ENCODE measurements at regions not wholly inside any gene's neighbourhood (a gene's known extent, or its start where the extent isn't known, plus 50 kb on each side); places are given as distances from the start of the nearest gene placed in this dataset.
A peak's percentile ranks its signal among the peaks of the same experiment; 100 is the strongest.

GRCh38 chr20:37600486-37600885 lies 72.8 kb upstream of the BLCAP start:
- H2BK15ac ChIP-seq (ENCODE audit: low read length): no peak overlapping the region
- H3K56ac ChIP-seq (replicated peaks; ENCODE audit: insufficient read length, low read depth, low read length): no peak overlapping the region
- no peak overlapping the region for H2BK120ac ChIP-seq (replicated peaks; ENCODE audit: low read depth, low read length)
- H2BK20ac ChIP-seq (ENCODE audit: low read length): no peak overlapping the region
- H3K4me3 ChIP-seq (ENCODE audit: extremely low read depth in 1 of 4, insufficient read depth in 2 of 4, low read depth in 3 of 4, low read length in 4 of 4): no peak overlapping the region
- H3K79me2 ChIP-seq (ENCODE audit: control insufficient read depth in 1 of 2, insufficient read depth in 2 of 2, low read length in 2 of 2): no peaks in the 10 kb centered on the region
- H2AFZ ChIP-seq (ENCODE audit: low read length): no peak overlapping the region
- no peaks in the 10 kb centered on the region for H3K27me3 ChIP-seq (replicated peaks in 1 of 4; ENCODE audit: control insufficient read depth in 3 of 4, extremely low read depth in 1 of 4, insufficient read depth in 3 of 4, low read length in 3 of 4)
- H2BK12ac ChIP-seq (ENCODE audit: low read depth, low read length): no peak overlapping the region
- peaks cover 2% of the 10 kb centered on the region; the same call in 1 of the 2 replicates for H3K23me2 ChIP-seq (ENCODE audit: low read depth, low read length)
- H3K4me2 ChIP-seq (ENCODE audit: insufficient read depth in 1 of 2, low read depth in 2 of 2, low read length in 2 of 2): no peak overlapping the region
- H3K14ac ChIP-seq (ENCODE audit: insufficient read length): no peak overlapping the region
- no peaks in the 10 kb centered on the region for H4K20me1 ChIP-seq (replicated peaks in 1 of 2; ENCODE audit: control insufficient read depth in 1 of 2, insufficient read depth in 2 of 2, low read length in 2 of 2)
- CTCF ChIA-PET (ENCODE audit: partially characterized antibody): interaction anchor here (1.3 to 3.2 kb wide), 2 partner anchors 16 to 33 kb away, joined by 3 to 18 read pairs; no protein-coding TSS in a partner anchor
- no peak overlapping the region for H4K91ac ChIP-seq (replicated peaks; ENCODE audit: insufficient read length, low read length)
- no peak for DNase-seq (ENCODE audit: low read depth in 1 of 2, low spot score in 2 of 2)
- no peak overlapping the region for H2AK5ac ChIP-seq (ENCODE audit: low read depth, low read length)
- H3K9me3 ChIP-seq (ENCODE audit: insufficient read depth in 2 of 2, low read depth in 1 of 2, low read length in 1 of 2): no peaks in the 10 kb centered on the region
- peaks cover 2 to 10% (median 2%) of the 10 kb centered on the region in 4 experiments; a peak in 3 of 7 replicates for H3K4me1 ChIP-seq (replicated peaks in 1 of 4; ENCODE audit: control insufficient read depth in 3 of 4, insufficient read depth in 4 of 4, low read length in 3 of 4)
- H3K18ac ChIP-seq (ENCODE audit: extremely low read depth, low read length): no peak overlapping the region
- H4K5ac ChIP-seq (ENCODE audit: insufficient read length, low read depth, low read length): no peak overlapping the region
- H3K27ac ChIP-seq (ENCODE audit: low read depth, low read length): no peak overlapping the region
- H3K36me3 ChIP-seq (ENCODE audit: control insufficient read depth in 2 of 4, insufficient read depth in 4 of 4, low read length in 3 of 4): no peaks in the 10 kb centered on the region
- H3K4ac ChIP-seq (replicated peaks; ENCODE audit: insufficient read length, low read depth, low read length): no peak overlapping the region
- no peaks in the 10 kb centered on the region for H3K79me1 ChIP-seq (ENCODE audit: low read depth, low read length)
- POLR2A ChIA-PET (ENCODE audit: partially characterized antibody): no interaction called here
- TF ChIP-seq RAD21 (IDR thresholded peaks at IDR 0.05 in 1 of 2, conservative IDR thresholded peaks at IDR 0.05 in 1 of 2; ENCODE audit: low read depth in 2 of 2, low read length in 2 of 2): peak; percentile 12 to 19; a peak in 1 of 4 replicates
- no peak for TF ChIP-seq PHF8 (conservative IDR thresholded peaks at IDR 0.05; ENCODE audit: low read depth, low read length)
- TF ChIP-seq TCF12 (IDR thresholded peaks at IDR 0.05; ENCODE audit: low read depth, low read length): no peak
- H4K8ac ChIP-seq (ENCODE audit: extremely low read depth, insufficient read depth, low read length): no peak overlapping the region
- H2BK5ac ChIP-seq (ENCODE audit: low read depth, low read length): no peak overlapping the region
- FAIRE-seq: no peak
- no peak overlapping the region for H3K9ac ChIP-seq (replicated peaks in 1 of 4; ENCODE audit: extremely low read depth in 1 of 4, low read depth in 3 of 4, low read length in 3 of 4)
- no peak overlapping the region for H3K23ac ChIP-seq (ENCODE audit: insufficient read length)
- WGBS, 2 experiments (ENCODE audit: extremely low coverage in 1 of 2, insufficient coverage in 1 of 2, insufficient read length in 1 of 2, insufficient replicate concordance in 2 of 2, low coverage in 1 of 2, low lambda C conversion rate in 2 of 2, missing lambda C conversion rate in 1 of 2): 55% methylated on average over 3 of the region's 3 CpGs; no CpG with 5 or more reads in 1 of the 2 experiments

All from H1 (cell line).